K562 (cell line): ENCODE measurements at regions not wholly inside any gene's neighbourhood (a gene's known extent, or its start where the extent isn't known, plus 50 kb on each side); places are given as distances from the start of the nearest gene placed in this dataset.

Source experiments
- BCOR ChIP-seq: fragments of 450-650 bp; IDR thresholded peaks from 2 replicates; pipeline ENCODE4 v1.6.1; 2016
- KDM4B ChIP-seq, 2 experiments: fragments of 450-650 bp in 1 of 2; sonication (generic) in 1 of 2; IDR thresholded peaks; 2 replicates each; pipeline ENCODE4 v1.6.1; 2016 to 2017; ENCODE audit warnings: borderline replicate concordance in 2 of 2, antibody characterized with exemption in 1 of 2, low read depth in 1 of 2, mild to moderate bottlenecking in 1 of 2
- NCOA1 ChIP-seq: fragments of 450-650 bp; IDR thresholded peaks from 2 replicates; pipeline ENCODE4 v1.6.1; 2016; ENCODE audit warnings: low read depth
- ZHX1 ChIP-seq: fragments of 150-350 bp; conservative IDR thresholded peaks from 2 replicates; pipeline ENCODE4 v1.6.1; 2014; ENCODE audit warnings: low read length

- TF ChIP-seq ZHX1 = no peak
- TF ChIP-seq KDM4B (IDR thresholded peaks at IDR 0.05; ENCODE audit: borderline replicate concordance in 2 of 2, low read depth in 1 of 2) = no peak
- no peak for TF ChIP-seq BCOR
- TF ChIP-seq NCOA1 = no peak
Observed at GRCh38 chr13:86355301-86355700, 556.1 kb upstream of the SLITRK6 start.
